MM.1S (cell line): ENCODE measurements at regions not wholly inside any gene's neighbourhood (a gene's known extent, or its start where the extent isn't known, plus 50 kb on each side); places are given as distances from the start of the nearest gene placed in this dataset.

Experiments used
- DNase-seq: peaks from one replicate; pipeline ENCODE4 v3.0.0-alpha.2; 2015
- H2AFZ ChIP-seq: fragments of 300-600 bp; sonication (generic); 2 replicates; pipeline ENCODE4 v1.6.0; 2016; ENCODE audit warnings: antibody characterized with exemption, low read length
- H3F3A ChIP-seq: fragments of 300-600 bp; sonication (generic); 2 replicates; pipeline ENCODE4 v1.6.1; 2016; ENCODE audit warnings: mild to moderate bottlenecking, antibody characterized with exemption, low read length, moderate library complexity, mixed read lengths; ENCODE audit not compliant: insufficient read depth
- H3K27ac ChIP-seq: fragments of 300-600 bp; sonication (generic); 2 replicates; pipeline ENCODE4 v1.5.1; 2016; ENCODE audit warnings: mild to moderate bottlenecking, low read length
- H3K27me3 ChIP-seq: fragments of 300-600 bp; sonication (generic); replicated peaks from 2 replicates; pipeline ENCODE4 v1.6.0; 2016; ENCODE audit warnings: low read length; ENCODE audit not compliant: insufficient read depth
- H3K36me3 ChIP-seq: fragments of 300-600 bp; sonication (generic); replicated peaks from 2 replicates; pipeline ENCODE4 v1.6.1; 2016; ENCODE audit warnings: mild to moderate bottlenecking, low read length, mixed read lengths; ENCODE audit not compliant: insufficient read depth
- H3K4me1 ChIP-seq: fragments of 300-600 bp; sonication (generic); 2 replicates; pipeline ENCODE4 v1.6.1; 2016; ENCODE audit warnings: low read length, mixed read lengths
- H3K4me2 ChIP-seq: fragments of 300-600 bp; sonication (generic); 2 replicates; pipeline ENCODE4 v1.6.0; 2016; ENCODE audit warnings: low read depth, low read length
- H3K4me3 ChIP-seq: fragments of 300-600 bp; sonication (generic); 2 replicates; pipeline ENCODE4 v1.5.1; 2016; ENCODE audit warnings: low read length, mixed read lengths
- H3K79me2 ChIP-seq: fragments of 300-600 bp; sonication (generic); 2 replicates; pipeline ENCODE4 v1.6.1; 2016; ENCODE audit warnings: mixed run types, low read length, mixed read lengths
- H3K9ac ChIP-seq: fragments of 300-600 bp; sonication (generic); 2 replicates; pipeline ENCODE4 v1.6.1; 2016; ENCODE audit warnings: low read length, mixed read lengths
- H3K9me2 ChIP-seq: fragments of 300-600 bp; sonication (generic); replicated peaks from 2 replicates; pipeline ENCODE4 v1.6.1; 2016; ENCODE audit warnings: mild to moderate bottlenecking, low read length, mixed read lengths; ENCODE audit not compliant: insufficient read depth
- H3K9me3 ChIP-seq: fragments of 300-600 bp; sonication (generic); replicated peaks from 2 replicates; pipeline ENCODE4 v1.6.1; 2016; ENCODE audit warnings: mild to moderate bottlenecking, low read length, mixed read lengths; ENCODE audit not compliant: insufficient read depth
- H4K20me1 ChIP-seq: fragments of 300-600 bp; sonication (generic); 2 replicates; pipeline ENCODE4 v1.6.1; 2016; ENCODE audit warnings: mild to moderate bottlenecking, low read length, moderate library complexity, mixed read lengths; ENCODE audit not compliant: insufficient read depth
- CTCF ChIP-seq: fragments of 300-600 bp; sonication (generic); IDR thresholded peaks from 2 replicates; pipeline ENCODE4 v1.5.1; 2016; ENCODE audit warnings: antibody characterized with exemption, low read length, mixed read lengths
- EZH2 ChIP-seq: fragments of 300-600 bp; sonication (generic); optimal IDR thresholded peaks from 2 replicates; pipeline ENCODE3; 2017; ENCODE audit warnings: low read depth, mild to moderate bottlenecking, antibody characterized with exemption, low read length, mixed read lengths
- EZH2phosphoT487 ChIP-seq: fragments of 300-600 bp; sonication (generic); IDR thresholded peaks from 2 replicates; pipeline ENCODE4 v1.6.1; 2018; ENCODE audit warnings: antibody characterized with exemption, low read length

GRCh38 chr15:87686339-87686738 is 570.2 kb downstream of the NTRK3 start:
- Histone ChIP-seq H3K27me3 (no peaks in the 10 kb centered on the region), H3K9me3 (no peaks in the 10 kb centered on the region), H3K27ac (no peak overlapping the region), H3K4me1 (no peaks in the 10 kb centered on the region), H3K79me2 (no peaks in the 10 kb centered on the region), H3K9ac (no peak overlapping the region), H3K4me2 (no peak overlapping the region), H3K36me3 (no peaks in the 10 kb centered on the region), H3K4me3 (no peak overlapping the region), H4K20me1 (no peaks in the 10 kb centered on the region), H2AFZ (no peak overlapping the region), H3K9me2 (no peaks in the 10 kb centered on the region), H3F3A (no peaks in the 10 kb centered on the region)
- DNase-seq: no peak
- TF ChIP-seq EZH2phosphoT487 (no peak), CTCF (no peak)

- Histone ChIP-seq H3K36me3 (no peaks in the 10 kb centered on the region), H3K4me2 (no peak overlapping the region), H3K79me2 (no peaks in the 10 kb centered on the region), H3F3A (no peaks in the 10 kb centered on the region), H3K9me2 (no peaks in the 10 kb centered on the region), H3K9me3 (no peaks in the 10 kb centered on the region), H3K27me3 (no peaks in the 10 kb centered on the region), H2AFZ (no peak overlapping the region), H3K4me1 (no peaks in the 10 kb centered on the region), H3K9ac (no peak overlapping the region), H4K20me1 (no peaks in the 10 kb centered on the region), H3K27ac (no peak overlapping the region), H3K4me3 (no peak overlapping the region)
- TF ChIP-seq EZH2phosphoT487 (no peak), CTCF (no peak), EZH2 (no peak)
- DNase-seq: no peak
These were observed 574.0 kb downstream of the NTRK3 start for GRCh38 chr15:87682527-87682926.

- H3K4me2 ChIP-seq: no peak overlapping the region
- H3K79me2 ChIP-seq: no peaks in the 10 kb centered on the region
- DNase-seq: peak; percentile 17
- no peak overlapping the region for H2AFZ ChIP-seq
- no peaks in the 10 kb centered on the region for H3K36me3 ChIP-seq
- no peak overlapping the region for H3K27ac ChIP-seq
- H4K20me1 ChIP-seq: no peaks in the 10 kb centered on the region
- no peaks in the 10 kb centered on the region for H3F3A ChIP-seq
- H3K4me3 ChIP-seq: no peak overlapping the region
- H3K9me2 ChIP-seq: no peaks in the 10 kb centered on the region
- no peaks in the 10 kb centered on the region for H3K9me3 ChIP-seq
- TF ChIP-seq CTCF: no peak
- no peak for TF ChIP-seq EZH2phosphoT487
- TF ChIP-seq EZH2: no peak
- no peaks in the 10 kb centered on the region for H3K27me3 ChIP-seq
- no peak overlapping the region for H3K9ac ChIP-seq
- no peaks in the 10 kb centered on the region for H3K4me1 ChIP-seq
These were observed 575.4 kb downstream of the NTRK3 start for GRCh38 chr15:87681104-87681503.

DNA sequence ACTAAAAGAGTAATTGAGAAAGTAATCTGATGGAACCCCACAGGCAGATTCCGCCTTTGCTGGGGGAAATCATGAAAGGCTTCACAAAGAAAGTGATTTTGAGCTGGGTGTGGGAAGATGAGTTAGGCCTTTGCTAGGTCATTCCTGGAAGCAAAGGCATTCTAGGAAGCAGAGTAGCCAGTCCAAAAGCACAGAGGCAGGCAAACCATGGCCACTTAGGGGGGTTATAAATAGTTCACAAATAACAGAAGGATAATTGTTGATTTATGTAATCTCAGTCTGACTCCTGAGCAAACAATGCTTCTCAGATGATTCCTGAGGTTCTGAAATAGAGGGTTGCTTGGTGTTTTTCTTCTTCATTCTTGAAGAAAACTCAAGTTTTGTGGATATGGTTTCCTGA is 576.3 kb downstream of the NTRK3 start:
- H3K4me2 ChIP-seq: no peak overlapping the region
- no peak overlapping the region for H3K27ac ChIP-seq
- no peak overlapping the region for H2AFZ ChIP-seq
- TF ChIP-seq CTCF (no peak), EZH2phosphoT487 (no peak), EZH2 (no peak)
- H3K27me3 ChIP-seq: no peaks in the 10 kb centered on the region
- H3K4me1 ChIP-seq: no peaks in the 10 kb centered on the region
- H3F3A ChIP-seq: no peaks in the 10 kb centered on the region
- H4K20me1 ChIP-seq: no peaks in the 10 kb centered on the region
- H3K9me2 ChIP-seq: no peaks in the 10 kb centered on the region
- DNase-seq: no peak
- no peaks in the 10 kb centered on the region for H3K36me3 ChIP-seq
- H3K79me2 ChIP-seq: no peaks in the 10 kb centered on the region
- no peak overlapping the region for H3K4me3 ChIP-seq
- no peaks in the 10 kb centered on the region for H3K9me3 ChIP-seq
- H3K9ac ChIP-seq: no peak overlapping the region
